DLD1 (cell line): ENCODE measurements at regions not wholly inside any gene's neighbourhood (a gene's known extent, or its start where the extent isn't known, plus 50 kb on each side); places are given as distances from the start of the nearest gene placed in this dataset.

Experiments used
- in situ Hi-C: cut with HindIII; loops from 2 replicates; pipeline ENCODE4 v1.10.0; 2017; ENCODE audit warnings: low sequenced_read_pairs

DNA sequence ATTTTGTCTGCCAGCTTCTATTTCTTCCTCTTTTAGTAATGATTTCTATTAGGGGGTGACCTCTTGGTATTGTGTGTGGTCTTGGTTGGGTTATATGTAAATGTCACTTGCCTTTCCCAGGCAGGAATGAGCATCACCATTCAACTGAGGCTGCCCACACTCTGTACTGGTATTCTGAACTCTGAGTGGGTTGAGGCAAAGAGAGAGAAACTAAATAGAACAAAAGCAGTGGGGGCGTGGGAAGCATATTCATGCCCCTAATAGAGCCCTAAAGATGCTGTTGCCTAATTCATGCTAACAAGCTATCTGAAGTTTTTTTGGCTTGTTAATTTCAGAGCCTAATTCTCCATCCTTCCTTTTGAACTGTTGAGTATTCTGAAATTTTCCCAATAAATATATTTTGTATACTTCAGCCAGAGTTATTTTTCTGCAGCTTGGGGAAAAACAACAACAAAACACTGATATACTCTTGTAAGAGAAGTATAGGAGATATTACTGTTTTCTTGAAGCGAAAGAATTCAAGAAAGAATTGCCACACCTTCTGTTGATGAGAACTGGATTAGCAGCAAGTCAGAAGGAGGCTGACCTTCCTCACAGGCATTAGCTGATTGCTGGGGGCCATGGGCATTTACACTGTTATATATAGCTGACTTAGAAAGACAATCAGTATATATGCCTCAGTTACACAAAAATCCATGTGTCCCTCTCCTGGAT, 315.8 kb upstream of the KLF12 start:
- in situ Hi-C loops: no loop called here

GRCh38 chr13:74444864-74445479, 310.8 kb upstream of the KLF12 start:
- in situ Hi-C loops: no loop called here

DNA sequence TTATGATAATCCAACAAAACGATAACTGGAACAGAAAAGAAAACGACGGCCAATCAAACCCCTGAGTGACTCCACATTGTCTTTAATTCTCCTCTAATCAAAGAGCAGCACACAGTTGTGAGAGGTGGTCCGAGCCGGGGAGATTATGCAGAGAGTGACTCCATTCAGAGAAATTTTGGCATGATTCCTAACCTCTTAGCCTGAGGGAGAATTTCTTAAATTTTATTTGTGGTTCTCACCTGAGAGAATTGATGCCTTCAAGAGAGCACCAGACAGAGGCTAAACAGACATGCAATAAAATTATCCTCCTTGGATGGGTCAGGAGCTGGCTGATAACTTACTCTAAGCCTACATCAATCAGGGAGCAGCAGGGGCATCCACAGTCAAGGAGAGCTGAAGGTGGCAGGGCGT, 310.0 kb upstream of the KLF12 start:
- in situ Hi-C loops: no loop called here

DNA sequence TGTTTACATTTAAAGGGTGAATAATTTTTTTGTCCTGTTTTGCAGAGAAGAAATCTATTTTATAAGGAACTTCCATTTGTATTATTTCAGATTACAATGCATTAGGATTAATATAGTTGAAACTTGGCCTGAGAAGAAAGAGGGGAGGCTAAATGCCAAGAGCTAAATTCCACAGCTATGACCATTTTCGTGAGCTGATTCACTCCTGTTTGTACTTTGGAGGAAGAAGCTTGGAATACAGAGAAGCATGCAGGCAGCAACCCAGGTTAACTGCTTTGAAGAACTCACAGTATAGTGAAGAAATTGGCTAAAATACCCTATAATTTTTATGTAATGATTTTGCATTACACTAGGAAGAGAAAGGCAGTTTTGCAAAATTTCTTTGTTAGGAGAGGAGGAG, 309.4 kb upstream of the KLF12 start:
- in situ Hi-C loops: no loop called here

GRCh38 chr13:74442751-74443150, 308.5 kb upstream of the KLF12 start:
- in situ Hi-C loops: no loop called here

- in situ Hi-C loops: no loop called here
These were observed 304.7 kb upstream of the KLF12 start for GRCh38 chr13:74438901-74439300.

GRCh38 chr13:74434782-74435181, 300.6 kb upstream of the KLF12 start:
- in situ Hi-C loops: no loop called here

- in situ Hi-C loops: no loop called here
These were observed 290.3 kb upstream of the KLF12 start for GRCh38 chr13:74424455-74424854.

DNA sequence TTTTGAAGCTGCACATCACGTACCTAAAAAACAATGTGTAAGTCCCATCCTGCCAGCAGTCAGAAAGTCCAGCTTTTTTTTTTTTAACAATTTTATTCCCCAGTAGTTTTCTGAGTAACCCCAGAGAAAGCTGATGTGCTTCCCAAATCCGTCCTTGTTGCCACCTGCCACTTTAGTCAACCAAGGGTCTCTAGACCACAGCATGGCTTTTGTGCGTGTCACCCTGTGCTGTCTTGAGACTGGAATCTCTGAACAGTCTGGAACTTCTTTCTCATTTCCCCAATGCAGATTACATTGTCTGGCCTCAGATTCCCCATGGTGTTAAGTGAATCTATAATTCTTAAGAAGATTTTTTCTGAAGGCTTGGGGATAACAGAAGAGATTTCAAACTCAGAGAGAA, 289.2 kb upstream of the KLF12 start:
- in situ Hi-C loops: no loop called here

DNA sequence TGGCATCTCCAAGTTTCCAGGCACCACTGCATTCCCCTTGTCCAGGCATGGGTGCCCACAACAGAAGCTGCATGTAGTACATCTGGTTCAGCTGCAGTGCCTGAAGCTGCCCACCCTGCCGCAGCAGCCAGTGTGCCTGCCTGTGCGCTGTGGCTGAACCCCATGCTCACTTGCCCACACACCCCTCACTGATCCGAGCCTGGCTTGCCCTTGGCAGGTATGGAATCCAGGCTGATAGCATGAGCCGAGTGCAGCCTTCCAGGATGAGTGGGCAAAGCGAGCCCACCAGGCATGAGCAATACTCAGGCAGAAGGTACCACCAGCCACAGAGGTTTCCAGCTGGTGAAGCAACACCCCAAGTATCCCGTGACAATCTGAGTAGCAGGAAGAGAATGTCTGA, 280.3 kb upstream of the KLF12 start:
- in situ Hi-C loops: no loop called here

GRCh38 chr13:74413482-74413881, 279.3 kb upstream of the KLF12 start:
- in situ Hi-C loops: no loop called here

DNA sequence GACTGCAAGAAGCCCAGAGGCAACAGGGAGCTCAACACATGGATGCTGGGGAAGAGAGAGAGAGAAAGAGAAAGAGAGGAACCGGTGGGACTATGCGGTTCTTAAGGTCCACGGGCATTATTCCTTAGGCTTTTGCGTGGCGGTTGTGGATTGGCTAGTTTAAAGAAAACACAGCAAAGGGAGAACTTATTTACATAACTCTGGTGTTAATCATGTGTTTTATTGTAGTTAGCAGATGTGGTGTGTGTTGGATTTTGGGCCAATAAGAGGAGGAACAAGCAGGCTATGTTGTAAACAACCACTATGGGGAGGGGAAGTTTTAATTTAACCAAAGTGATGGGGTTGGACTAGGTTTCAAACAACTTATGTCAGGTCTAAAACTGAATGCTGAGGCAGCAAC, 275.3 kb upstream of the KLF12 start:
- in situ Hi-C loops: no loop called here

DNA sequence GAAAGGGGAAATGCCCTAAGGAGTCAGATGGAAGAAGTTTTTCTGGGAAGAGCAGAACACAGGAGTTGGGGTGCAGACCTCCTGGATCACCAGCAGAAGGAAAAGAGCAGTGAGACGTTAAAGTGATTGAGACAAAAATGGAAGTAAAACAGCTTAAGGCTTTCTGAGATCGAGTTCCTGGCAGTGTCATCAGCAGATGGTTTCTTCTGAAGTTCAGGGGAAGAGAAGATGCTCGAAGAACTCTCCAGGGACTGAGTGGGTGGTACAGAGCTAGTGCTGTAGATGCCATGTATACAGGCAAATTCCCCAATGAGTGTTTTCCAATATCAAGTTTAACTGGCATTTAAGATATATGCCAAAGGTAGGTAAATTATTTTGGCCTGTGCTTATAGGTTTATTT, 272.2 kb upstream of the KLF12 start:
- in situ Hi-C loops: no loop called here

DNA sequence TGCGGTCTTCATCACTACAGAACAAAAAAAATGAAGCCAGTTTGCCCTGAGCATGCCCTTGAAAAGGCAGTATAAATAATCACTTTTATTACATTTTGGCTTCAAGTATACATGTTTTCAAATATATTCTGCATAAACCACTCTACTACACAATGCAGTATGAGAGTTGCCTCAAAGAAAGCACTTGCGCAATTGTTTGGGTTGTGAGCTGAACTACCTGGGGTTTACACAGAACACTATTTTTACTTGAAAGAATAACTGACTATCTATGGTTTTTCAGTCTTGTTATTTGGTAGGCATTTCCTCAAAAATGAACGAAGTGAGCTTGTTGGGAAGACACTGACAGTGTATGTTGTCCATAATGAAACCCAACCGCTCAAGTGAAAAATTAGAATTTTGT, 264.4 kb upstream of the KLF12 start:
- in situ Hi-C loops: no loop called here

- in situ Hi-C loops: no loop called here
These were observed 254.9 kb upstream of the KLF12 start for GRCh38 chr13:74389056-74389455.

- in situ Hi-C loops: no loop called here
These were observed 254.4 kb upstream of the KLF12 start for GRCh38 chr13:74388626-74389025.

DNA sequence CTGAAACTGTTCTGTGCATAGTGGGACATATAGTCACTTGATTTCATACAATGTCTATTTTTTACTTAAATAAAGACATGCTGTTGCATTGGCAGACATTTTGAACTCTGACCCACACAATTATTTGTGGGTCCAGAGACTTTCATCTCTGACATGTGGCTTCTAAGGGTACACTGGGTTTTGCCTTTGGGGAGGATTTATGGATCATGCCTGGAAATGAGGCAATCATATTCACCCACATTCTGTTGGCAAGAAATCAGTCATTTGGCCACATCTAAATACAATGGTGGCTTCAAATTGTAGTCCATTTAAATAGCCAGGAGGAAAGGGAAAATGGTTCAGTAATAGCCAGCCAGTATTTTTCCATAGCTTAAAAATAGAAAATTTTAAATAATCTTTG, 238.3 kb upstream of the KLF12 start:
- in situ Hi-C loops: no loop called here

- in situ Hi-C loops: no loop called here
These were observed 233.0 kb upstream of the KLF12 start for GRCh38 chr13:74367193-74367592.

GRCh38 chr13:74361274-74361673, 227.1 kb upstream of the KLF12 start:
- in situ Hi-C loops: no loop called here

- in situ Hi-C loops: loop anchor here (5.0 kb wide), 1 partner anchor 60 kb away; no protein-coding TSS in a partner anchor
These were observed 212.8 kb upstream of the KLF12 start for GRCh38 chr13:74346960-74347359.

DNA sequence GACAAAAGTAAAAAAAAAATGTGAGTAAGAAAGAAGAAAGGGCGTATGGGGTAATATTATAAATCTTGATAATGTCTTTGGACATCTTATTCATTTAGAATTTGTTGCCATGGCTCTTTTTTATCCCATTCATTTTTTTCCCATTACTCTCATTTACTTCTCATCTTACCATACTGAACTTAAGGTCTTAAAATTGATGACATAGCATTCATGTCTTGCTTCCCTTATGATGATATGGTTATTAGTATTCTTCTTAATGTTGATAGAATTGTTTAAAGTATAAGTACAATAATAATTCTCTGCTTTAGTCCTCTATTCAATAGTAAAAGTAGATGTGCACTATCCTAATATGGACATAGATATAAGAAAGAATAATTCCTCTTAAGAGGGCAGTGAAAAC, 204.1 kb upstream of the KLF12 start:
- in situ Hi-C loops: no loop called here

DNA sequence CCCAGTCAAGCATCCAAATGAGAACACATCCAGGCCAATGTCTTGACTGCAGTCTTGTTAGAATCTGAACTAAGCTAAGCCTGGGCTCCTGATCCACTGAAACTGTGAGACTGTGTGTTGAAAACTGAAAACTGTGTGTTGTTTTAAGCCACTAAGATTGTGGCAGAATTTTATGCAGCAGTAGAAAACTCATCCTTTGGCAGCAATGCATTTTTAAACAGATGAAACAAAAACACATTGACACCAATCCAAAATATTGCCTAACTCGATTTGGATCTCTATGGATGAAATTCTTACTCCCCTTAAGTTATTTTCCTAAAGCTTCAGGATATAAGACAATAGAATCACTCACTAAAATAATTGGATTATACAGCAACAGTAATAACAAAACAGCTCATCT, 202.3 kb upstream of the KLF12 start:
- in situ Hi-C loops: no loop called here

DNA sequence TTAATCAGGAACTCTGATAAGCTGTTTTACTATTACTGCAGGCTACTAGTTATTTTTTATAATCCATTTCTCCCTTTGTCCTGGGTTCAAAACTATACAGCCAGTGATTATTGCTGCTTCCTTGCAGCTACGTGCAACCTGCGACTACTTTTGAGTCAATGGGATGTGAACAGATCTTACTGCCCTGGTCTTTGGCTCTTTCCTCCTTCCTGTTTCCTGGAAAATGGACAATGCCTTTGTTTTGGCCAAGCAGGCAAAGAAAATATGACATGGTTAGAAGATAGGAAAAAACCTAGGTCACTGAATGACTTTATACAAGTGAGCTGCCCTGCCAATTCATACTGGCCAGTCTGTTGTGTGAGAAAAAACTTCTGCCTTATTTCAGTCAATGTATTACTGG, 201.2 kb upstream of the KLF12 start:
- in situ Hi-C loops: no loop called here
